Stimulated activated CD4-positive, alpha-beta T cell treated with anti-CD3 and anti-CD28 coated beads, Interleukin-4, amount 100 ng/mL, for 48 hours (primary cell): ENCODE measurements at regions not wholly inside any gene's neighbourhood (a gene's known extent, or its start where the extent isn't known, plus 50 kb on each side); places are given as distances from the start of the nearest gene placed in this dataset.
"Not testable (repeated sequence)": the region's sequence is repeated elsewhere in the genome, so short reads cannot be mapped to it uniquely, and the experiment has no call there.

Experiments used
- DNase-seq, 2 donors: peaks; one replicate each; pipeline ENCODE4 v3.0.0-alpha.2; 2020; ENCODE audit warnings: low read depth in 2 of 2

DNA sequence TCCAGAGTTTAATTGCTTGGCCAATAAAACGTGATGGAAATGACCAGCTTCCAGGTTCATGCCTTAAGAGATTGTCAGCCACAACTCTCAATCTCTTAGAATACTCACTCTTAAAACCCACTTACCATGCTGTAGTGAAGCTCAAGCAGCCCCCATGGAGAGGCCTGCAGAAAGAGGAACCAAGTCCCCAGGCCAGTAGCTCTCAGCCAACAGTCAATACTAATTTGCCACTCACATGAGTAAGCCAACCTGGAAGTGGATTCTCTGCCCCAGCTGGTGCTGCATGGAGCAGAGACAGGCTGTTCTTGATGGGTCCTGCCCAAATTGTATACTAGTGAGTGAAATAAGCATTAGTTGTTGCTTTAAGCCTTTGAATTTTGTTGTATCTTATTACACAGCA, 155.9 kb downstream of the OXSM start:
- no peak for DNase-seq

DNA sequence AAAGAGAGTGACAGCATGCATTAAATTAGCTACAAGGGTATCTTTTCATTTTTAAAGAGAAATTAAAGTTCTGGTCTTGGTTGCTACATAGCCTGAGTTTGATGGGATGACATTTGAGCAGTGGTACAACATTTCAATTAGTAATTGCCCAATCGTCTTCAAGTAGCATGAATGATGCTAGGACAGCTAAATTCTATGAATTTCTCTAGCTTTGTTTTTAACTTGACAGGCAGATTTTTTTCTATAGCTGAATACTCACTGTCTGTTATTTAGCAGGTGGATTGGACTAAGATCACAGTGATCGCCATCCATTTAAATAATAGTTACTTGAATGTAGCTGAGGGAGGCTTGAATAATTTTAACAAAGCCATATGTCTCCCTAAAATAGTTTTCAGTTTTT, 162.2 kb downstream of the OXSM start:
- DNase-seq, result no peak

DNA sequence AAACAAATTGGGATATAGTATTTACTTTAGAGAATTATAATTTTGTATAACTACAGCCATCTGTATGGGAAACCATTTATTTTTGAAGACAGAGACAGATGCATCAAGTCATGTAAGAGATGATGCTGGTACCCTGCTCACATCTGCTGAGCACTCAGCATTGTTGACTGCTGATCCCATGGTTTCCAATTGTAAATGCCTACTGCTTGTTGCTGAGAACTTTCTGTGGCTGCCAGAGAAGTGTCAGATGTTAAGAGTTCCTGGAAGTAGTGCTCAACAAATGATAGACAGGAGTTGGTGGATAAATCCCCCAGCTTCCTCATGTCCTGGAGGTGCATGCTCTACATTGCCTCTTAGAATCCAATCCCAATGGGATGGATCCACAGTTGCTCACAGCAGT, 167.1 kb downstream of the OXSM start:
- no peak for DNase-seq

DNA sequence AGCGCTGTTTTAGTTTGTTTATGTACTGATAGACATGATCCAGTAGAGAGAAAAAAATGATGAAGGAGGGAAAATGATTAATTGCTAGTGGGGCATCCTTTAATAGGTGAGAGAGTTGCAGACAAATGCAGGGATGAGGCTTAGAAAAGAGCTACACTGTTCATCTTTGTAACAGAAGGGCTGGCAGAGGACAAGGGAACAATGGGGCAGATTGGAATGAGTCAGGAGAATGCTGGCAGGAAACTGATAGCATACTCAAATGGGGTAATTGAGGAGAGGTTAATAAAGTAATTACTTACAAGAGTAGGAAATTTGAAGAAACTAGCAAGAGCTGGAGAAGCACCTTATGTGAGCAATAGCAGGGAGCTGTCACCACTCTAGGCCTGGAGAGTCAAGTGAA, 170.9 kb downstream of the OXSM start:
- no peak for DNase-seq

DNA sequence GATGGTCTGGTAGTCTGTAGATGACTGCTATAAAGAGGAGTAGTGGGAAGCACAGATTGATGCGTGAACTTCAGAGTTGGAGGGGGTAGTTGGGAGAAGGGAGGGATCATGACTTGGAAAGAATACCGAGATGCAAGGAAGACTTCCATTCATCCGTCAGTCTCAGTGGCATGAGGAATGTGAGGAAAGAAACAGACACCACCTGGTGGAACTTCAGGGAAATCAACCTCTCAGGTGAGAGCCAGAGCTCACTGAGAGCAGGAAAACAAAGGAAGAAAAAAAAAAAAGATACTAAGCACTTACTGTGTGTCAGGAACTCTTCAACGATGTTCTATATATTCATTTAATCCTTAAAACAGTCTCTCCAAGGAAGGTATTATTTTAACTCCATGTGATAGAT, 172.4 kb downstream of the OXSM start:
- DNase-seq, result no peak

DNA sequence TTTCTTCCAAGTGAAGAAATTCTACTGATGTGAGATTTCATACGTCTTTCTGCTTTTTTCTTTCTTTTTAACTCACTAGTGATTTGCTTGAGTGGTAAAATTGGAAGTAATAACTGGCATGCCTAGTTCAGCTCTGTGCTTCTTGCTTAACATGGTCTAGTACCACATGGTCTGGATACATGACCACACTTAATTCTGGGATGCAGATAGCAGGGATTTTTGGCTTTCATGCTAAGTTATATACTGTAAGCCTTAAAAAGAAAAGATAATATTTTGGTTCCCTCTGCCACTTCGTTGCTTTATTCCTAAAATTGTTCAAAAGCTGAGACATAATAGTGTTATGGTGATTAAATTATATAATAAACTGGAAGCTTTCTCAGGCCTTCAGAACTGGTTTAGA, 174.3 kb downstream of the OXSM start:
- DNase-seq, result no peak

DNA sequence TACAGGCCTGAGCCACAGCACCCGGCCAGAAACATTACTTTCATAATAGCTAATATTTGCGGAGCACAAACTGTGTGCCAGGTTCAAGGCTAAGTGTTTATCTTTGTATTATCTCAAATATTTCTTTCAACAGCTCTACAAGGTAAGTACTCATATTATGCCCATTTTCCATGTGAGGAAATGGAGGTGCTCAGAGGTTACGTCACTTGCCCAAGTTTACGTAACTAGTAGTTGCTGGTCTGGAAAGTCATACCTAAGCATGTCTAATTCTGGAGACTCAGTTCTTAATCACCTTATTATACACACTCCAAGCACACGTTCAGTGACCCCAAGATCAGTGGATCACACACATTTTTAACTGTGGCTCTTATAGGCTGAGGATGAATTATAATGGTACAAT, 177.5 kb downstream of the OXSM start:
- no peak for DNase-seq

DNA sequence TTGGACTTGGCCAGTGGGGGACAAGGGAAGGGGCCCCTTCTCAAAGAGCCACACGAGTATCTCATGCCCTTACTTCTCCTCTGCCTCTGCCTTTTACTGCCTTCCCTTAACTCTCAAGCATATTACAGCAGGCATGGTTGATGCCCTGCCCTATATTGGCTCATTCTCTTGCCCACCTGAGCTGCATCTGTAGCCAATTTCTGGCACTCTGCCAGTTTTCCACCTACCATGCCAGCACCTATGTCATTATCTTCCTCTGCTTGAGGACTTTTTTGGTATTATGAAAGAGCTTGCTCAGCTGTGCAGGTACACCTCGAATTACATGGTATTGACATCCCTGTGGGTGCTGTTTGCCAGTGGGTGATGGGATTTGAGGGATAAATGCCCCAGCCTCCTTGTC, 181.8 kb downstream of the OXSM start:
- no peak for DNase-seq

DNA sequence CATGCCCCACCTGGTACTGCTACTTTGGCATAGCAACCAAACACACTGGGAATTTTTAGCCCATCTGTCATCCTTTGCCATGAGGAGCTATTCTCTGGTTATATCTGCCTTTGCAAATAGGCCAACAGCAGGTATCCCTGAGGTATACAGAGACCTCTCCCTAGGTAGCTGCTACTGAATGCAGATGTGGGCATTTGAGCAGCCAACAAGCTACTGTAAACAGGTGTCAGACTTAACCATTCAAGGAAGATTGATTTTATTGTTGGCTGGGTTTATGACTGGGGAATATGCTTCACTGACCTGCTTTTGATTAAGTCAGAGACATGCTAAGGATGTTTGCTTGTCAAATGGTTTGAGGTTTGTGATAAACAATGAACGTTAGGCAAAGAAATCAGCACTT, 183.2 kb downstream of the OXSM start:
- DNase-seq, result no peak

DNA sequence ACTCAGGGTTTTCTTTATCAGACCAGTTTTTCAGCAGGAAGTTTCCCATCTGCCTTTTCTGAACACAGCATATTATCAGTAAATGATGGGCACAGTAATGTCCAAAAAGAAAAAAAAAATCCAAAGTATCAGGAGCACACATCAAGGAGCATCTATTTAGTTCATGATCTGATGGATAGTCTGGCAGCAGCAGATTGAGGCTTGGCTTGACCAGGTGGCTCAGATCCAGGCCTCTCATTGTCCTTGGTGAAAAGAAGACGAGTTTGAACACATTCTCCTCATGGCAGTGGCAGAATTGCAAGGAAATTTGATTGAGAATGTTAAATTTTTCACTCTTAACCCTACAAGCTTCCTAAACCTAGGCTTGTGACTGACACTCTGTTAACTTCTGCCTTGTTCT, 192.9 kb downstream of the OXSM start:
- no peak for DNase-seq

DNA sequence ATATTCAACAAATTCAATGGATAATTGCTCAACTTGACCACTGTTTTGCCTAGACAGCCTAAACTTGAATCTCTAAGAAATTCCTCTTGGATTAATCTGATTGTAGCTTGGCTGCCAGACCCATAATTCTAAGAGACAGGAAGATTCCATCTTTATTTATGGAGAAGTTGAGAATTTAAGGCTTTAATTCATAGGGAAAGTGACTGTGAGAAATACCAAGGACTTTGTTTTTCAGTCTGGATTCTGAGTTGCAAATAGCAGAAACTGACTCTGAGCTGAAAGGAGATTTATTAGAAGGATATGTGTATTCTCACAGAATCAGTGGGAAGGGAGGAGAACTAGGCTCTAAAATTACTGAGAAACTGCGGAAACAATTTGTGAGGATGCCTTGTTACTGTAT, 195.7 kb downstream of the OXSM start:
- no peak for DNase-seq

DNA sequence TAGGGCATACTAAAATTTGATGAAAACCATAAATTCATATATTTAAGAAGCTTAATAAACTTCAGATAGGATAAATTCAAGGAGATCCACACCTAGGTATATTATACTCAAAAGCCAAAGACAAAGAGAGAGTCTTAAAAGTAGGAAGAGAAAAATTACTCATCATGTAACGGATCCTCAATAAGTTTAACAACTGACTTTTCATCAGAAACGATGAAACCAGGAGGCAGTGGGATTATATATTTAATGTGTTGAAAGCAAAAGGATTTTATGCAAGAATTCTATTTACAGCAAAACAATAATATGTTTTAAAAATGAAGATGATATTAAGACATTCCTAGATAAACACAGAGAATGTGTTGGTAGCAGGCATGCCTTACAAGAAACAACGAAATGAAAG, 202.7 kb downstream of the OXSM start:
- no peak for DNase-seq

DNA sequence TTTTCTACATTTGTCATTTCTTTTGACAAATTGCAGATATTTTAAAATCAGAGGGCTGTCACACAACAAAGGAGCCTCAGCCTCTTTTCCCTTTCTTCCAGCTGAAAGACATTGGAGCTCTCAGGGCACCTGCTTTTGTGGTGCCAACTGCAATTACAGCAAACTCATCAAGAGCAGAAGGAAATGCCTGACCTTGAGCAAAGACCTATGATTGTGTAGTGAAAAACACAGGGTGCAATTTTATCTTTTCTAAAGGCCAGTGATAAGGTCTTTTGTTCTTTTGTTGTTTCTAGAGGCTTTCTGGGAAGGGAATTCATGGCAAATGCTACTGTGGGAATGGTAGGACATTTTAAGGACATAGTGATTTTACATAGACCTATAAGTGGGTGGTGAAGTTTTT, 214.3 kb downstream of the OXSM start:
- no peak for DNase-seq

DNA sequence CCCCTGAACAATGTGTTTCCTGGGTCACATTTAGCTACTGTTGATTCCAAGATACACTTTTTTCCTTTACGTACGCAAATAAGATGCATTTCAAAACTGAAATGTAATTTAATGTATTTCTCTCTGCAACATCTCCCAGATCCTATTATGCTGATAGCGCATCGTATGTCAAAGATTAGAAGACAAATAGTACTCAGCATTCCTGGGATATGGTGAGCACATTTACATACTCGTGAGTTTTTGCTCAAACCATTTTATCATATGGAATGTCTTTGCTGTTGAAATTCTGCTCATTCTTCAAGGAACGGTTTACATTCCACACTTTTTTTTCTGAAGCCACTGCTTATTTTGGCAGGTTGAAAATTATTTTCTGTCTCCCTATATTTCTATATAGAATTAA, 221.4 kb downstream of the OXSM start:
- DNase-seq, result no peak

DNA sequence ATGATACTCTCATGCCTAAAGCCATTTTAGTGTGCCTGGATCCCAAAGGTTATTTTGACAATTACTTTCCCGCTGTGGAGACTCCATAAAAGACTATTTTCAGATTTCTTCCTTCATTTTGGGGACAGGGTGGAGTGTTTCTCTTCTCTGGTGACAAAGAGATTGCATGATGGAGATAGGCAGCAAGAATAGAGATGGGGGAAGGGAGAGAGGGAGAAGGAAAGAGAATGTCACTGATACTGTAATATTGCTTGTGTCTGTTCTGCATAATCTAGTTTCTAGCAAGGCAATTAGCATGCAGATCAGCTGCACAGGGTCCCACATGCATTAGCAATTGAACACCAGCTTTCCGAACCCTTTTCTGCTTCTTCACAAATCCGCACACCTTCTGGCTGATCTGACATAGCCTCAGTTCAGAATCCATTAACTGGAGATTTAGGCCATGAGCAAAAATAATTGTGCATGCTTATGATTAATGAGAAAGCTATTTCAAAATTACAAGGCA, 222.4 kb downstream of the OXSM start:
- no peak for DNase-seq

DNA sequence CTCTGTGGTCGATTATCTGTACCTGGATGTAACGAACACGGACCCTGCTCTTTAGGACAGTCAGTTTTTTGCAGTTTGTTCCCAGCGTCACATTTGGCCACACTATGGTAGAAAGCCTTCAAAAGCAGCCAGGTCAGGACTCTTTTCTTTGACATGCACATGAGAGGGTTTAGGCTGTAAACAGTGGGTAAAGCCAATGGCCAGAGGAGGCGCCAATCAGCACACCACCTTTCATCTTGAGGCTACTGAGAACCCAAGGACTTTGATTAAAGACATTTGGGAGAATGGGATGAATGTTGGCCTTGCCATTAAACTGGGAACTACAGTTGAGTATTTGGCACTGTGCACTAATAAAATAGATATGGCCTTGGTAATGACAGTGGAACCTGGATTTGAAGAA, 225.9 kb downstream of the OXSM start:
- DNase-seq, result no peak

DNA sequence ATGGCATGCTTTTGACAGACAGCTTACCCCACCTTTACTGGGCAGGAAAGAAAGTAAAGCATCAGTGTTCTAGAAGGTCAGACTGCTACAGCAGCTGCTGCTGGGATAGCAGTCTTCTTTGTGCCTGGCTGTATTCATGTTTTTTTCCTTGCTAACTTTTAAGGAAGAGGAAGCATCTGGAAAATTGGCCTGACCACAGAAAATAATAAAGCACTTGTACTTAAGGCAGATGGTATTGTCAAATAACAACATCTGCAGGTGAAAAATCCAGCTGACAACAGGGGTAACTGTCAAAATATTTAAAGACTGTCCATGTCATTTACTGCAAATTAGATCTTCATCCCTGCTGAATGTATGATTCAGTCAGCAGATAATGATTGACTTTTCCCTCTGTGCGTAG, 229.0 kb downstream of the OXSM start:
- DNase-seq, result no peak

DNA sequence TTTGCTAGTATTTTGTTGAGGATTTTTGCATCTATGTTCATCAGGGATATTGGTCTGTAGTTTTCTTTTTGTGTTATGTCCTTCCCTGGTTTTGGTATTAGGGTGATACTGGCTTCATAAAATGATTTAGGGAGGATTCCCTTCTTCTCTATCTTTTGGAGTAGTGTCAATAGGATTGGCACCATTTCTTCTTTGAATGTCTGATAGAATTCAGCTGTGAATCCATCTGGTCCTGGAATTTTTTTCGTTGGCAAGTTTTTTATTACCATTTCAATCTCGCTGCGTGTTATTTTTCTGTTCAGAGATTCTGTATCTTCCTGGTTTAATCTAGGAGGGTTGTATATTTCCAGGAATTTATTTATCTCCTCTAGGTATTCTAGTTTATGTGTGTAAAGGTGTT, 234.3 kb downstream of the OXSM start:
- not testable (repeated sequence) for DNase-seq

DNA sequence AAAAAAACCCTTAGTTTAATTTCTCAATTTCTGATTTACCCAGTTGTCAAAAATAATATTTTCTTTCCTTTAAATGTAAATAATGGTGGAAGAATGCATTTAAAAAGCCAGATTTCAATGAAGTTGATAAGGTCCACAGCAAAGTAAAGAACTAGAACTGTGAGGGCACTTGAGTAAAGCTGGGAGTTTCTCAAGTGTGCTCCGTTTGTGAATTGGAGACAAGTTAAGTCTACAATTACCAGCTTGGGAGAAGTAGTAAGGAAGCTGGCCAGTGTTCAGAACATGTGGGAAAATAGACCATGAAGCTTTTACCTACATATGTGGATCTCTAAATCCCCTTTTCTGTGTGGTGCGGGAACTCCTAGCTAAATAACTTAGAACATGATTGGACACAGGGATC, 239.4 kb downstream of the OXSM start:
- DNase-seq, result no peak

DNA sequence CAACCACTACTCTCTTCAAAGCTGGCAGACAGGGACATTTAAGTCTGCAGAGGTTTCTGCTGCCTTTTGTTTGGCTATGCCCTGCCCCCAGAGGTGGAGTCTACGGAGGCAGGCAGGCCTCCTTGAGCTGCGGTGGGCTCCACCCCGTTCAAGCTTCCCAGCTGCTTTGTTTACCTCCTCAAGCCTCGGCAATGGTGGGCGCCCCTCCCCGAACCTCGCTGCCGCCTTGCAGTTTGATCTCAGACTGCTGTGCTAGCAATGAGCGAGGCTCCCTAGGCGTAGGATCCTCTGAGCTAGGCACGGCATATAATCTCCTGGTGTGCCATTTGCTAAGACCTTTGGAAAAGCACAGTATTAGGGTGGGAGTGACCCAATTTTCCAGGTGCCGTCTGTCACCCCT, 252.2 kb downstream of the OXSM start:
- DNase-seq, result not testable (repeated sequence)

DNA sequence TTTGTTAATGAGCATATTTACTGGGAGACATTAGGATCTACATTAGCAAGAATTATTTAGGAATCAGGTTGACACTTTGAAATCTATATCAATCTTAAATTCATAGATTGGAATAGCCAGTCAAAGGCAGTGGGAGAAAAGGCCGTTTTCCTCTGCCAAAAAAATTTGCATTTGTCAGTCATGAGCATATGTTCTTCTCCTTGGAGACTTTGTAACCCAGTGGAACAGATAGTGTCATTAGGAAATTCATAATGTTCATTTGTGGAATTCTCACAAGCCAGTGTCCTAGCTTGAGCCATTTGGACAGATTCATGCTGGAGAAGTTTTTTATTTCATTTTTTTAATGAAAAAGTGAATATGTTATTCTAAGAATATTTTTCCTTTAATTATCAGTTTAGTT, 260.1 kb downstream of the OXSM start:
- DNase-seq, result no peak

DNA sequence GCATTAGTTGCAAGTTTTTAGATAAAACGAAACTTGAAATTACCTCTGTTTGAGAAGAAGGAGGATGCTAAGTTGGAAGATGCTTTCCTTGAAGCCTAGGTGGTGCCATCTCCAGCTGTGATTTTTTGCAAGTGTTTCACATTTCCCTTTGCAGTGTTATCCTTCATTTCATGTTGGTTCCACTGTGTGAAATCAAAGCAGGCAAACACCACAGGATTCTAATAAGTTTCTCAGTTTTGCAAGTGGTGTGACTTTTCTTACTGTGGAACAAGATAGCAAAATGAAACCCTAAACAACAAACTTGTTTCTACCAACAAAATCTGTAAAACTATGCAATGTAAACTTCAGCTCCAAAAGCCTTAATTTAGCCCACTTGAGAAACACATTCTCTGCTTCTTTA, 260.9 kb downstream of the OXSM start:
- DNase-seq, result no peak

DNA sequence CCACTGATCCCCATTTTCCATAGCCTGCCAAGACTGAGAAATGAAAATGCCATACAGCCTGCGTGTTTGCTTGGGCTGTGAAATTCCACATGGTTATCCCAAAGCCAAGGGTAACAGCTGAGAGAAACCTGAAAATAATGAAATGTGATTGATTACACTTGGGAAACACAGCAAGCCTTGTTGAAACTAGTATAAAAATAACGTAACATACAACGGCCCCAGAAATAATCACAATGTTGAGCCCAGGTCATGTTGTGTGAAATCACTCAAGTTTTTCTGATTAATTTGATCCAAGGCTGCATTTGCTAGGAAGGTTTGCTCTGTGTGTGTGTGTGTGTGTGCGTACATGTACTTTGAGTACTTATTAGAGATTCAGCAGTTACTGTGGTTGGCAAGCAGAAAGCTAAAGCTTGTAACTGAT, 269.0 kb downstream of the OXSM start:
- DNase-seq, result no peak

DNA sequence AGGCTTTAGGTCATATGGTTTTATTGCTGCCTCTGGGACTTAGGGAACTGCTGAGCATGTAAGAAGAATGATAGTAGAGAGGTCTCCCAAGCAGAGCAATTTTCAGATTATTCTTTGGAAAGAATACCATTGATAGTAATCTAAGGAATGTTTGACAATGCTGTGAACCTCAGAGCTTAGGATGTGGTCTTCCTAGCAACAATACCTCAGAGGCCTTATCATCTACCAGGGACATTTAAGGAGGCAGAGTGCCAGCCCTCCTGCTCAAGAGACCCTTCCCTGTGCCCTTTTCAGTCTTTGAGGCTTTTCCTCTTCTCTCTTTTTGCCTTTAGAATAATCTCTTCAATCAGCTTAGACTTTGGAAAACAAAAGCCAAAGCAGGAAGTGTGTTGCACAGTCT, 272.1 kb downstream of the OXSM start:
- no peak for DNase-seq

DNA sequence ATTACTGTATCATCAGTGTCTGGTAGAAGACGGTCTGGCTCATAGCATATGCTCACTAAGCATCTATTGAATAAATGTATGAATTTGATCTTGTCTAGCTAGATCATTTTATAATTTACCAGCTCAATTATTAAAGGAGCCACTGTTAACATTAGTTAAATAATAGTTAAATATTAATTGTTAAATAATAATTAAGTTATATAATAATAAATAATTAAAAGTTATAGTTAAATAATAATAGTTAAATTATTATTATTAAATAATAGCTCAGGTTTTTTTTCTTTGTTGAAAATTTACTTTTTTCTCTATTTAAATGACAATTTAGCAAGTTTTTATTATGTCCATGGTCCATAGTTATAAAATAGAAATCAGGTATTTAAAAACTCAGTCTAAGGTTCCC, 274.4 kb downstream of the OXSM start:
- no peak for DNase-seq
